Sigmoid colon (tissue), 6 donors: ENCODE measurements at regions not wholly inside any gene's neighbourhood (a gene's known extent, or its start where the extent isn't known, plus 50 kb on each side); places are given as distances from the start of the nearest gene placed in this dataset.

Source experiments
- DNase-seq: peaks from one replicate; pipeline ENCODE4 v3.0.0-alpha.2; 2019
- H3K27ac ChIP-seq, 4 donors: fragments of 200-600 bp; sonication (generic); one replicate each; pipeline ENCODE4 v1.5.1; 2016 to 2019; ENCODE audit warnings: mild to moderate bottlenecking in 1 of 4
- H3K27me3 ChIP-seq, 3 donors: fragments of 200-600 bp; sonication (generic); one replicate each; pipeline ENCODE4 v1.5.1; 2019; ENCODE audit warnings: mild to moderate bottlenecking in 1 of 3
- H3K36me3 ChIP-seq, 4 donors: fragments of 200-600 bp; sonication (generic); one replicate each; pipeline ENCODE4 v1.5.1; 2016 to 2019
- H3K4me1 ChIP-seq, 4 donors: fragments of 200-600 bp; sonication (generic); one replicate each; pipeline ENCODE4 v1.5.1; 2017 to 2019
- H3K4me3 ChIP-seq, 4 donors: fragments of 200-600 bp; sonication (generic); one replicate each; pipeline ENCODE4 v1.5.1; 2017 to 2019; ENCODE audit warnings: mild to moderate bottlenecking in 2 of 4, moderate library complexity in 1 of 4
- H3K9me3 ChIP-seq, 4 donors: fragments of 200-600 bp in 3 of 4; sonication (generic) in 3 of 4; one replicate each; pipeline versions ENCODE4 v1.5.1 to v1.6.1; 2013 to 2019
- CTCF ChIP-seq, 4 experiments: fragments of 450-650 bp in 3 of 4; fragments of 200-600 bp in 1 of 4; IDR thresholded peaks; one replicate each; pipeline ENCODE4 v1.5.1; 2016 to 2019; ENCODE audit warnings: antibody characterized with exemption in 4 of 4, mild to moderate bottlenecking in 3 of 4, moderate library complexity in 2 of 4
- EP300 ChIP-seq, 4 donors: sonication (generic); formaldehyde crosslinking; IDR thresholded peaks; one replicate each; pipeline ENCODE4 v1.6.1; 2017; ENCODE audit warnings: antibody characterized with exemption in 4 of 4
- POLR2A ChIP-seq, 2 donors: fragments of 450-650 bp; IDR thresholded peaks; one replicate each; pipeline ENCODE4 v1.6.1; 2016; ENCODE audit warnings: antibody characterized with exemption in 2 of 2, mild to moderate bottlenecking in 2 of 2, moderate library complexity in 2 of 2
- POLR2AphosphoS5 ChIP-seq, 4 donors: sonication (generic); formaldehyde crosslinking; IDR thresholded peaks; one replicate each; pipeline ENCODE4 v1.6.1; 2017; ENCODE audit warnings: antibody characterized with exemption in 4 of 4
- WGBS, 2 donors: extraction: QIAGEN DNeasy Blood & Tissue Kit; methylation state at CpG; one replicate each; pipeline ENCODE4 v1.1.7; 2013; 5-methylcytosine and 5-hydroxymethylcytosine counted together
- intact Hi-C: fragments of 100-400 bp; cut with DNase I; formaldehyde crosslinking; loops from one replicate; pipeline ENCODE4 v1.15.1; 2023
- donor health status: healthy with polysubstance abuse.
- donor health status: healthy.

- H3K4me1 ChIP-seq, result peaks cover 0 to 11% (median 8%) of the 10 kb centered on the region in 4 donors
- 59 to 80% methylated on average over 3 of the region's 3 CpGs for WGBS, 2 donors
- TF ChIP-seq POLR2A (IDR thresholded peaks at IDR 0.05) (no peak), EP300 (IDR thresholded peaks at IDR 0.05) (no peak), CTCF (IDR thresholded peaks at IDR 0.05) (no peak), POLR2AphosphoS5 (IDR thresholded peaks at IDR 0.05) (no peak)
- DNase-seq, result no peak
- H3K36me3 ChIP-seq, result no peaks in the 10 kb centered on the region
- no peaks in the 10 kb centered on the region for H3K9me3 ChIP-seq
- peaks cover 8 to 83% (median 45%) of the 10 kb centered on the region in 3 donors for H3K27me3 ChIP-seq
- no peak overlapping the region for H3K27ac ChIP-seq
- intact Hi-C loops, result no loop called here
- no peak overlapping the region for H3K4me3 ChIP-seq
These were observed 72.5 kb downstream of the RRAGC start for GRCh38 chr1:38787041-38787440.

- Histone ChIP-seq H3K4me3 (no peak overlapping the region), H3K27ac (no peak overlapping the region), H3K36me3 (no peaks in the 10 kb centered on the region), H3K27me3 (peaks cover 8 to 89% (median 51%) of the 10 kb centered on the region in 3 donors), H3K9me3 (no peaks in the 10 kb centered on the region), H3K4me1 (peaks cover 0 to 11% (median 8%) of the 10 kb centered on the region in 4 donors)
- TF ChIP-seq POLR2AphosphoS5 (IDR thresholded peaks at IDR 0.05), result no peak
- no peak for TF ChIP-seq CTCF (IDR thresholded peaks at IDR 0.05)
- TF ChIP-seq POLR2A (IDR thresholded peaks at IDR 0.05), result no peak
- no peak for TF ChIP-seq EP300 (IDR thresholded peaks at IDR 0.05)
- intact Hi-C loops, result no loop called here
- DNase-seq, result no peak
- WGBS, 2 donors, result 36 to 61% methylated on average over 6 of the region's 6 CpGs
These were observed 73.5 kb downstream of the RRAGC start for GRCh38 chr1:38786040-38786436.

- 62 to 74% methylated on average over 4 of the region's 4 CpGs for WGBS, 2 donors
- Histone ChIP-seq H3K4me1 (peaks cover 0 to 11% (median 8%) of the 10 kb centered on the region in 4 donors), H3K36me3 (no peaks in the 10 kb centered on the region), H3K27ac (no peak overlapping the region), H3K4me3 (no peak overlapping the region), H3K9me3 (no peaks in the 10 kb centered on the region), H3K27me3 (peaks cover 8 to 89% (median 49%) of the 10 kb centered on the region in 3 donors)
- TF ChIP-seq POLR2A (IDR thresholded peaks at IDR 0.05) (no peak), POLR2AphosphoS5 (IDR thresholded peaks at IDR 0.05) (no peak), EP300 (IDR thresholded peaks at IDR 0.05) (no peak), CTCF (IDR thresholded peaks at IDR 0.05) (no peak)
- intact Hi-C loops, result no loop called here
- no peak for DNase-seq
These were observed 74.1 kb downstream of the RRAGC start for GRCh38 chr1:38785285-38786039.

- 81 to 87% methylated on average over 6 of the region's 6 CpGs for WGBS, 2 donors
These were observed 74.9 kb downstream of the RRAGC start for GRCh38 chr1:38784452-38785284.

More at GRCh38 chr1:38784452-38785284, 74.9 kb downstream of the RRAGC start:
- no peak overlapping the region for H3K4me3 ChIP-seq
- intact Hi-C loops, result no loop called here
- peaks cover 8 to 89% (median 49%) of the 10 kb centered on the region in 3 donors for H3K27me3 ChIP-seq
- DNase-seq, result no peak
- no peak overlapping the region for H3K27ac ChIP-seq
- H3K36me3 ChIP-seq, result no peaks in the 10 kb centered on the region
- peaks cover 0 to 11% (median 8%) of the 10 kb centered on the region in 4 donors for H3K4me1 ChIP-seq
- no peaks in the 10 kb centered on the region for H3K9me3 ChIP-seq
- TF ChIP-seq POLR2A (IDR thresholded peaks at IDR 0.05) (no peak), CTCF (IDR thresholded peaks at IDR 0.05) (no peak), POLR2AphosphoS5 (IDR thresholded peaks at IDR 0.05) (no peak), EP300 (IDR thresholded peaks at IDR 0.05) (no peak)
